Astrocyte (in vitro differentiated cells and primary cell): ENCODE measurements at regions not wholly inside any gene's neighbourhood (a gene's known extent, or its start where the extent isn't known, plus 50 kb on each side); places are given as distances from the start of the nearest gene placed in this dataset.

Experiments used
- DNase-seq: peaks from one replicate; pipeline ENCODE4 v3.0.0-alpha.2; 2010; ENCODE audit warnings: low read depth
- FAIRE-seq: peaks from 2 replicates; lab custom pipeline; 2011; peaks lifted over from hg19 to GRCh38; lab: Jason Lieb, UNC
- H2AFZ ChIP-seq: 2 replicates; pipeline ENCODE4 v1.6.0; 2012; ENCODE audit warnings: low read depth, low read length, inconsistent platforms
- H3K27ac ChIP-seq: 2 replicates; pipeline ENCODE4 v1.5.1; 2011; ENCODE audit warnings: low read depth, low read length, inconsistent platforms
- H3K27me3 ChIP-seq: 2 replicates; pipeline ENCODE4 v1.6.0; 2011; ENCODE audit warnings: low read length, inconsistent platforms; ENCODE audit not compliant: insufficient read depth
- H3K36me3 ChIP-seq: 2 replicates; pipeline ENCODE4 v1.5.1; 2011; ENCODE audit warnings: low read length, inconsistent platforms; ENCODE audit not compliant: insufficient read depth
- H3K4me1 ChIP-seq: 2 replicates; pipeline ENCODE4 v1.5.1; 2011; ENCODE audit warnings: low read length, inconsistent platforms; ENCODE audit not compliant: insufficient read depth
- H3K4me2 ChIP-seq: 2 replicates; pipeline ENCODE4 v1.6.0; 2012; ENCODE audit warnings: low read length, inconsistent platforms
- H3K4me3 ChIP-seq: 2 replicates; pipeline ENCODE4 v1.5.1; 2011; ENCODE audit warnings: low read depth, mild to moderate bottlenecking, low read length, inconsistent platforms; ENCODE audit not compliant: insufficient read depth
- H3K79me2 ChIP-seq: 2 replicates; pipeline ENCODE4 v1.6.0; 2012; ENCODE audit warnings: mild to moderate bottlenecking, low read length, inconsistent platforms; ENCODE audit not compliant: insufficient read depth
- H3K9ac ChIP-seq: 2 replicates; pipeline ENCODE4 v1.6.0; 2012; ENCODE audit warnings: mild to moderate bottlenecking, low read length, inconsistent platforms
- H3K9me3 ChIP-seq: 2 replicates; pipeline ENCODE4 v1.5.1; 2012; ENCODE audit warnings: low read depth, mild to moderate bottlenecking, low read length, inconsistent platforms; ENCODE audit not compliant: insufficient read depth
- H4K20me1 ChIP-seq: 2 replicates; pipeline ENCODE4 v1.6.0; 2012; ENCODE audit warnings: low read length, inconsistent platforms; ENCODE audit not compliant: insufficient read depth
- H3K27ac Mint-ChIP-seq: one replicate; pipeline ENCODE4 v1.8.0; 2021; ENCODE audit warnings: mild to moderate bottlenecking, mixed read lengths; ENCODE audit not compliant: unreplicated experiment
- H3K27me3 Mint-ChIP-seq: one replicate; pipeline ENCODE4 v1.8.0; 2021; ENCODE audit warnings: low read depth, mixed read lengths; ENCODE audit not compliant: unreplicated experiment
- H3K36me3 Mint-ChIP-seq: one replicate; pipeline ENCODE4 v1.8.0; 2021; ENCODE audit warnings: low read depth, mixed read lengths; ENCODE audit not compliant: unreplicated experiment
- H3K4me1 Mint-ChIP-seq: one replicate; pipeline ENCODE4 v1.8.0; 2021; ENCODE audit warnings: low read depth, mixed read lengths; ENCODE audit not compliant: unreplicated experiment
- H3K4me3 Mint-ChIP-seq: one replicate; pipeline ENCODE4 v1.8.0; 2021; ENCODE audit warnings: mild to moderate bottlenecking, moderate library complexity, mixed read lengths; ENCODE audit not compliant: unreplicated experiment
- H3K9me3 Mint-ChIP-seq: one replicate; pipeline ENCODE4 v1.8.0; 2021; ENCODE audit warnings: mild to moderate bottlenecking, mixed read lengths; ENCODE audit not compliant: unreplicated experiment
- EZH2 ChIP-seq: IDR thresholded peaks from 2 replicates; pipeline ENCODE4 v1.6.1; 2012; ENCODE audit warnings: mild to moderate bottlenecking, low read length, inconsistent platforms; ENCODE audit not compliant: insufficient read depth
- TF ChIP-seq, protein P1 (sequence below): IDR thresholded peaks from 2 replicates; pipeline ENCODE4 v1.5.1; 2011; ENCODE audit warnings: low read depth, mild to moderate bottlenecking, inconsistent platforms, low read length, moderate library complexity; ENCODE audit not compliant: insufficient read depth

DNA sequence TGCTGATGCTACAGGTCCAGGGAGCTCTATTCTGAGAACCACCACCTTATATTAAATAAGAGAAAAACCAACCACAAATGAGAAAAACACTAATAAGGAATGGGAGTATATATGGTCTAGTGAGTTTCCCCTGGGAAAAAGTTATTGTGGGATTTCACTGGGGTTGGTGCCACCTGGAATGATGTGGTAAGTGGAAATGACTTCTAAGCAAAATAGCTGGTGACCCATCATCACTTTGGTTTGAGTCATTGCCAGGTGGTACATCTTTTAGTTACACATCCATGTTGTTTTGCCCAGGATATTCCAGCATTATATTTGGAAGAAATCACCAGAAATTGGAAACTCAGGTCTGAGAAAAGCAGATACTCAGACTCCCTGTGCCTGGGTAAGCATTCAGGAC is 437.3 kb downstream of the DTWD2 start:
- no peaks in the 10 kb centered on the region for H3K9me3 Mint-ChIP-seq
- no peak overlapping the region for H3K4me2 ChIP-seq
- no peak overlapping the region for H3K27ac ChIP-seq
- no peak overlapping the region for H3K4me3 Mint-ChIP-seq
- TF ChIP-seq EZH2 = no peak
- TF ChIP-seq, protein P1, sequence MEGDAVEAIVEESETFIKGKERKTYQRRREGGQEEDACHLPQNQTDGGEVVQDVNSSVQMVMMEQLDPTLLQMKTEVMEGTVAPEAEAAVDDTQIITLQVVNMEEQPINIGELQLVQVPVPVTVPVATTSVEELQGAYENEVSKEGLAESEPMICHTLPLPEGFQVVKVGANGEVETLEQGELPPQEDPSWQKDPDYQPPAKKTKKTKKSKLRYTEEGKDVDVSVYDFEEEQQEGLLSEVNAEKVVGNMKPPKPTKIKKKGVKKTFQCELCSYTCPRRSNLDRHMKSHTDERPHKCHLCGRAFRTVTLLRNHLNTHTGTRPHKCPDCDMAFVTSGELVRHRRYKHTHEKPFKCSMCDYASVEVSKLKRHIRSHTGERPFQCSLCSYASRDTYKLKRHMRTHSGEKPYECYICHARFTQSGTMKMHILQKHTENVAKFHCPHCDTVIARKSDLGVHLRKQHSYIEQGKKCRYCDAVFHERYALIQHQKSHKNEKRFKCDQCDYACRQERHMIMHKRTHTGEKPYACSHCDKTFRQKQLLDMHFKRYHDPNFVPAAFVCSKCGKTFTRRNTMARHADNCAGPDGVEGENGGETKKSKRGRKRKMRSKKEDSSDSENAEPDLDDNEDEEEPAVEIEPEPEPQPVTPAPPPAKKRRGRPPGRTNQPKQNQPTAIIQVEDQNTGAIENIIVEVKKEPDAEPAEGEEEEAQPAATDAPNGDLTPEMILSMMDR = no peak
- no peaks in the 10 kb centered on the region for H3K79me2 ChIP-seq
- H3K9me3 ChIP-seq = no peaks in the 10 kb centered on the region
- H4K20me1 ChIP-seq = no peaks in the 10 kb centered on the region
- FAIRE-seq = no peak
- H3K9ac ChIP-seq = no peak overlapping the region
- H3K27me3 ChIP-seq = no peaks in the 10 kb centered on the region
- peak; percentile 3 for DNase-seq
- no peak overlapping the region for H3K27ac Mint-ChIP-seq
- peaks cover 7% of the 10 kb centered on the region for H3K4me1 ChIP-seq
- H3K36me3 ChIP-seq = no peaks in the 10 kb centered on the region
- H2AFZ ChIP-seq = no peak overlapping the region
- no peaks in the 10 kb centered on the region for H3K27me3 Mint-ChIP-seq
- peaks cover 28% of the 10 kb centered on the region for H3K4me1 Mint-ChIP-seq
- no peak overlapping the region for H3K4me3 ChIP-seq
- no peaks in the 10 kb centered on the region for H3K36me3 Mint-ChIP-seq

DNA sequence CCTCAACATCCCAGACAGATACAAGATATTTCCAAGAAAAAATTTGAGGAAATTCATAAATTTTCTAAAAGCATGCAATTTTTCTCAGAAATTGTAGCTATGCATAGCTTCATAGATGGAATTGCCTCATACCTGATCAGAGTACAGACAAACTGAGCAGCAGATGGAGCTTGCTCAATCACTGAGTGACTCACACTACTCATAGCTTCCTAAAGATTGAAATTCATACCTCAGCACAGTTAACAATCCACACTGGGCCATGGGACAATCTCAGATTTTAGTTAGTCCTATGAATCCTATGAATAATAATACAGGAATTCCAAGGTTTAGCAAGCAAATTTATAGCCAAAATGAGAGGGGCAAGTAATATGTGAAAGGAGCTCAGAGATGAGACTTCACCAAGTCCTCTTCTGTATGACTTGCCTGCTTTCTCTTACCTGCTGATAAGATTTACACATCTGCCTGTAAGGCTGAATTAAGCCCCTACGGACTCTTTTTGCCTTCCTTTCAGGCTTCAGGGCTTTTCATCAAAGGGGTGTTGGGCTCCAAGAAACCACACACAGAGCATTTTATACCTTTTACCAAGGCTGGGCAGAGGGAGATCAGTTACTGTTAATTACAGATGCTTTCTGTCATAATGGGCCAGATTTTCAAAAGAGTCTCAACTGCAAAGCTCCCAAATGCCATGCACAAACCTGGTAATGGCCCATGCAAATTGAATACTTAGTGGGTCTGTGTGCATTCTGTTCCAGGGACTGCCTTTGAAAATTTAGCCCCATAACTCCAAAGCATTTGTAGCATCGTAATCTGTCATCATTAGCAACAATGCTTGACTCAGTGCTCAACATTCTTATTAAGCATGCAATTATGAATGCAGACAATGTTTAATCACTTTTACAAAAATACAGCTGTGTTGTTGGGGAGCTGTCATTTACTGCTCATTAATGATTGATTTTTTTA is 439.3 kb downstream of the DTWD2 start:
- Histone ChIP-seq H3K4me3 (no peak overlapping the region), H3K4me2 (peak overlapping the region; percentile 18), H3K27ac (no peak overlapping the region), H2AFZ (no peak overlapping the region), H3K79me2 (no peaks in the 10 kb centered on the region), H3K36me3 (no peaks in the 10 kb centered on the region), H3K9me3 (no peaks in the 10 kb centered on the region), H3K9ac (no peak overlapping the region), H3K27me3 (no peaks in the 10 kb centered on the region), H4K20me1 (no peaks in the 10 kb centered on the region), H3K4me1 (peaks cover 6% of the 10 kb centered on the region)
- peaks cover 23% of the 10 kb centered on the region for H3K4me1 Mint-ChIP-seq
- no peaks in the 10 kb centered on the region for H3K36me3 Mint-ChIP-seq
- H3K27me3 Mint-ChIP-seq = no peaks in the 10 kb centered on the region
- H3K9me3 Mint-ChIP-seq = peaks cover 3% of the 10 kb centered on the region
- no peak overlapping the region for H3K4me3 Mint-ChIP-seq
- TF ChIP-seq EZH2 = no peak
- TF ChIP-seq, protein P1 = no peak
- DNase-seq (peak; percentile 47), FAIRE-seq (peak; percentile 23)
- H3K27ac Mint-ChIP-seq = peak overlapping the region; percentile 53

DNA sequence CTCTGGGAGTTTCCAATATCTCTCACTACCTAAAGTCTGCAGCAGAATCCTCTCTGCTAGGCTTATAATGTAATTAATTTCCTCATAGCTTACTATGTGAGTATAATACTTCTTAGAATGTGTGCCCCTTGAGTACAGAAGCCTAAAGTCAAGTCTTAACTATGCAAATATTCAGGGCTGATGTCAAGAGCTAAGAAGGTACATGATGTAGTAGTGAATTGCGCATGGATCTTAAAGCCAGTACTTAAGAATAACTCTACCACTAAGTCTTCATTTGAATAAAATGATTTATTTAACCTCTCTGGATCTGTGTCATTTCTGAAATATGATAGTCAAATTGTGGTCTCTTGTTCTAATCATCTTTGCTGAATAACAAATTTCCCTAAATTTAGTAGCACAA is 442.9 kb downstream of the DTWD2 start:
- Histone ChIP-seq H4K20me1 (no peaks in the 10 kb centered on the region), H3K4me3 (no peak overlapping the region), H3K36me3 (no peaks in the 10 kb centered on the region), H3K27me3 (no peaks in the 10 kb centered on the region), H2AFZ (no peak overlapping the region), H3K27ac (no peak overlapping the region), H3K9ac (no peak overlapping the region), H3K4me1 (peaks cover 4% of the 10 kb centered on the region), H3K9me3 (no peaks in the 10 kb centered on the region), H3K79me2 (no peaks in the 10 kb centered on the region), H3K4me2 (no peak overlapping the region)
- TF ChIP-seq, protein P1 = no peak
- no peak for TF ChIP-seq EZH2
- Mint-ChIP-seq H3K27me3 (no peaks in the 10 kb centered on the region), H3K4me1 (peaks cover 15% of the 10 kb centered on the region), H3K36me3 (no peaks in the 10 kb centered on the region), H3K9me3 (peaks cover 3% of the 10 kb centered on the region), H3K27ac (no peak overlapping the region), H3K4me3 (no peak overlapping the region)
- no peak for FAIRE-seq
- no peak for DNase-seq
